ENCODE measurements at regions not wholly inside any gene's neighbourhood (a gene's known extent, or its start where the extent isn't known, plus 50 kb on each side); places are given as distances from the start of the nearest gene placed in this dataset.
A peak's percentile ranks its signal among the peaks of the same experiment; 100 is the strongest.

GRCh38 chr1:234929369-234929768 is 199.3 kb downstream of the TOMM20 start:
- no peak for DNase-seq

GRCh38 chr1:234928642-234929041 is 200.0 kb downstream of the TOMM20 start:
- no peak for DNase-seq

- peak; percentile 29 for DNase-seq
Measured at GRCh38 chr1:234927971-234928640, 200.5 kb downstream of the TOMM20 start.

GRCh38 chr1:234927312-234927970 is 201.2 kb downstream of the TOMM20 start:
- no peak for DNase-seq

- DNase-seq, result peak; percentile 90
Measured at GRCh38 chr1:234926559-234927311, 201.9 kb downstream of the TOMM20 start.

- no peak for DNase-seq
Measured at GRCh38 chr1:234926264-234926558, 202.4 kb downstream of the TOMM20 start.

- DNase-seq, result peak; percentile 48
Measured at GRCh38 chr1:234925440-234926263, 203.0 kb downstream of the TOMM20 start.

GRCh38 chr1:234924450-234925355 is 203.9 kb downstream of the TOMM20 start:
- DNase-seq, result peak; percentile 38

- DNase-seq, result no peak
Measured at GRCh38 chr1:234923626-234924025, 205.0 kb downstream of the TOMM20 start.

- DNase-seq, result no peak
Measured at GRCh38 chr1:234922987-234923386, 205.7 kb downstream of the TOMM20 start.

GRCh38 chr1:234921266-234922062 is 207.2 kb downstream of the TOMM20 start:
- no peak for DNase-seq

- DNase-seq, result no peak
Measured at GRCh38 chr1:234920843-234921140, 207.8 kb downstream of the TOMM20 start.

- DNase-seq, result no peak
Measured at GRCh38 chr1:234920136-234920842, 208.3 kb downstream of the TOMM20 start.

GRCh38 chr1:234918961-234919761 is 209.5 kb downstream of the TOMM20 start:
- DNase-seq, result no peak

GRCh38 chr1:234918181-234918841 is 210.3 kb downstream of the TOMM20 start:
- no peak for DNase-seq

GRCh38 chr1:234917495-234918180 is 211.0 kb downstream of the TOMM20 start:
- no peak for DNase-seq

- DNase-seq, result no peak
Measured at GRCh38 chr1:234916840-234917239, 211.8 kb downstream of the TOMM20 start.

GRCh38 chr1:234915924-234916675 is 212.5 kb downstream of the TOMM20 start:
- DNase-seq, result no peak
